ENCODE measurements at regions not wholly inside any gene's neighbourhood (a gene's known extent, or its start where the extent isn't known, plus 50 kb on each side); places are given as distances from the start of the nearest gene placed in this dataset.

DNA sequence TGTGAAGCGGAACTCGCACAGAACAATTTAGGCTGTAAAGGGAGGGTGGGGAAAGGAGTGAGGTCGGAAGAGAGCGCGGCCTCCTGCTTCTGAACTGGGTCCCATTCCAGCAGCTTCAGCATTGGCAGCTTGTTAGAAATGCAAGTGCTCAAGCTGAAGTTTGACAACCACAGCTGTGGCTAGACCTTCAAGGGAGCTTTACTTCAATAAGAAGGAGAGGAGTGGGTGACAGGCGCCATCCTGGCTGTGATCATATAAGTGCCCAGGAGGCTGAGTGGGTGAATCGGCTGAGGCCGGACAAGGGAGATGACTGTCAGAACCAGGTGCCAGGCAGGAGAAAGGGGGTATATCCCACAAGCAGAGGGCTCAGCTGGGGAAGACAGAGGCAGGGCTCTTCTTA, 622.5 kb downstream of the GALR1 start:
- H3K4me1 Mint-ChIP-seq: no peaks in the 10 kb centered on the region
- TF ChIP-seq, protein P1, sequence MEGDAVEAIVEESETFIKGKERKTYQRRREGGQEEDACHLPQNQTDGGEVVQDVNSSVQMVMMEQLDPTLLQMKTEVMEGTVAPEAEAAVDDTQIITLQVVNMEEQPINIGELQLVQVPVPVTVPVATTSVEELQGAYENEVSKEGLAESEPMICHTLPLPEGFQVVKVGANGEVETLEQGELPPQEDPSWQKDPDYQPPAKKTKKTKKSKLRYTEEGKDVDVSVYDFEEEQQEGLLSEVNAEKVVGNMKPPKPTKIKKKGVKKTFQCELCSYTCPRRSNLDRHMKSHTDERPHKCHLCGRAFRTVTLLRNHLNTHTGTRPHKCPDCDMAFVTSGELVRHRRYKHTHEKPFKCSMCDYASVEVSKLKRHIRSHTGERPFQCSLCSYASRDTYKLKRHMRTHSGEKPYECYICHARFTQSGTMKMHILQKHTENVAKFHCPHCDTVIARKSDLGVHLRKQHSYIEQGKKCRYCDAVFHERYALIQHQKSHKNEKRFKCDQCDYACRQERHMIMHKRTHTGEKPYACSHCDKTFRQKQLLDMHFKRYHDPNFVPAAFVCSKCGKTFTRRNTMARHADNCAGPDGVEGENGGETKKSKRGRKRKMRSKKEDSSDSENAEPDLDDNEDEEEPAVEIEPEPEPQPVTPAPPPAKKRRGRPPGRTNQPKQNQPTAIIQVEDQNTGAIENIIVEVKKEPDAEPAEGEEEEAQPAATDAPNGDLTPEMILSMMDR (IDR thresholded peaks at IDR 0.05): no peak
- no peak overlapping the region for H3K27ac Mint-ChIP-seq
- H3K36me3 Mint-ChIP-seq (ENCODE audit: low read depth): no peaks in the 10 kb centered on the region
- peaks cover 3% of the 10 kb centered on the region for H3K9me3 Mint-ChIP-seq
- peaks cover 10% of the 10 kb centered on the region for H3K27me3 Mint-ChIP-seq (ENCODE audit: low read depth, poor library complexity)
- no peak for DNase-seq
- no peak overlapping the region for H3K4me3 Mint-ChIP-seq

DNA sequence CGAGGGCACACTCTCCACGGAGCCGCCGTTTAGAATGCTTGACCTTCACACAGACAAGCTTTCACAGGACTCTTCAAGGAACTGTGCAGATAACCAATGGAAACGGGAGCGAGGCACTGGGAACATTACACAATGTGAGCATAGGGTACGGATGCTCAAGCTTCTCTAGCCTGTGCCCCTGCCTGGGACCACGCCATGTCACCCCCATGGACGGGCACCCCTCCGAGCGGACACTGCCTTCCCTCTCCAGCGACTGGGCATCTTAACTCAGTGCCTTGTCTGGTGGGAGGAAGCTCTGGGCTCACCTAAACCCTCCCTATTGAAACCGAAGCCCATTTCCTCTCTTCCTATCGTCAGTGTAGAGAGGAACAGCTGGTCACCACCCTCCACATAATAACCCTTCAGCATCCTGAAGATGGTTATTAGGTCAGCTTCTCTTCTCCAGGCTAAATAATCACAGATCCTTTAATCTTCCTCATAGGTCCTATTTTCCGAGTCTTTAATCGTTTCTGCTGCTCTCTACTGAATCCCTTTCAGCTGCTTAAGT, 626.7 kb downstream of the GALR1 start:
- Mint-ChIP-seq H3K36me3 (ENCODE audit: low read depth) (no peaks in the 10 kb centered on the region), H3K27me3 (ENCODE audit: low read depth, poor library complexity) (peaks cover 13% of the 10 kb centered on the region), H3K27ac (no peak overlapping the region), H3K4me3 (no peak overlapping the region), H3K9me3 (no peaks in the 10 kb centered on the region), H3K4me1 (no peaks in the 10 kb centered on the region)
- no peak for DNase-seq
- TF ChIP-seq, protein P1 (IDR thresholded peaks at IDR 0.05): no peak

DNA sequence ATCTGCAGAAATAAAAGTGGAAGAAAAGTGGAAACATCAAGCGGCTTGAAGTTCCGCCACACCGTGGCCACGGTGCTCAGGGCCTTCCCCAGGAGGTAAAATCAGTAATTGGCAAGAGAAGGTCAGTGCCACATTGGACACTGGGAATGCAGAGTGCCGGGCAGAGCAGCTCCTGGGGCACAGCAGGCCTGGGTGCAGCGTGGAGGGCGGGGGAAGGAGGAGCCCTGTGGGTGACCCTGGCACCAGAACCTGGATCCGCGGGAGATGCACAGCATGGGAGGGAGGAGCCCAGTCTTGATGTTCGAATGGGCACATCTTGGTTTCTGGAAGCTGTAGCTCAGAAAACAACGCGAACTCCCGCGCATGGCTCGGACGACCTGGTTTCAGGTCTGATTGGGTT, 630.2 kb downstream of the GALR1 start:
- H3K36me3 Mint-ChIP-seq (ENCODE audit: low read depth): no peaks in the 10 kb centered on the region
- no peak overlapping the region for H3K4me3 Mint-ChIP-seq
- peaks cover 13% of the 10 kb centered on the region for H3K27me3 Mint-ChIP-seq (ENCODE audit: low read depth, poor library complexity)
- H3K9me3 Mint-ChIP-seq: peaks cover 12% of the 10 kb centered on the region
- peak overlapping the region; percentile 57 for H3K27ac Mint-ChIP-seq
- no peaks in the 10 kb centered on the region for H3K4me1 Mint-ChIP-seq
- no peak for DNase-seq
- TF ChIP-seq, protein P1 (IDR thresholded peaks at IDR 0.05): no peak

DNA sequence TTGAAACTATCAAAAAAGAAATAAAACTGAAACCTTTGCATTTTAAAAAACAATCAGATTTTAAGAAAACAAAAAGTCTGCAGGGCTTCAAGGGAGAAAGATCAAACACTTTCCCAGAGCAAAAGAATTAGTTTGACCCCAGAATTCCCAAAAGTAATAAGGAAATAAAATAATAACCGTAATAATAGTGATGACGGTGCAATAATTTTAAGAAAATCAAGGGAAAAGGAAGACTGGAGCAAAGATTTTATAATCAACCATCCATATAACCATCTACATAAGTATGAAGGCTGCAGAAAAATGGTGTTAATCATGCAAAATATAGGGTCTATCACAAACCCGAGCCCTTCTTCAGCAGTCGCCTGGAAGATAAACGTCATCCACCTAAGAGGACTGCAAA, 634.8 kb downstream of the GALR1 start:
- Mint-ChIP-seq H3K4me1 (no peaks in the 10 kb centered on the region), H3K27me3 (ENCODE audit: low read depth, poor library complexity) (no peaks in the 10 kb centered on the region), H3K4me3 (no peak overlapping the region), H3K27ac (no peak overlapping the region), H3K36me3 (ENCODE audit: low read depth) (no peaks in the 10 kb centered on the region), H3K9me3 (peaks cover 13% of the 10 kb centered on the region)
- TF ChIP-seq, protein P1 (IDR thresholded peaks at IDR 0.05): no peak
- DNase-seq: no peak

DNA sequence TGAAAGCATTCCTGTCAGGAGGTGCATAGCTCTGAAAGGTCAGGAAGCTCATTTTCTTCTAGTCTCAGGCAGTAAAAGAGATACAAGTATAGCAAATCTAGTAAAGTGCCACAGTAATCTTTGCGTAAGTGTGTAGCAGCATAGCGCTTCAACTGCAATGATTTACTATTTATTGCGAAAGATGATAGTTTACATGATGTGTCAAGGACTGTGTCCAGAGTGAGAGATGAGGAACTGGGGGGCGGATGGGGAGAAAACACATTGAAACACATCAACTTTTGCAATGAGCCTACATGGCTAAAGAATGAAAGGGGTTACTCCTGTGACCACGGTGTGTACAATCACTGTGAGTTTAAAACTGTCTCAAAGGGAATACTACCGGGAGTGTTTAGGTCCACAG, 644.4 kb downstream of the GALR1 start:
- Mint-ChIP-seq H3K27me3 (ENCODE audit: low read depth, poor library complexity) (peaks cover 17% of the 10 kb centered on the region), H3K9me3 (peaks cover 14% of the 10 kb centered on the region), H3K27ac (no peak overlapping the region), H3K36me3 (ENCODE audit: low read depth) (no peaks in the 10 kb centered on the region), H3K4me1 (peaks cover 6% of the 10 kb centered on the region), H3K4me3 (no peak overlapping the region)
- TF ChIP-seq, protein P1 (IDR thresholded peaks at IDR 0.05): no peak
- no peak for DNase-seq

DNA sequence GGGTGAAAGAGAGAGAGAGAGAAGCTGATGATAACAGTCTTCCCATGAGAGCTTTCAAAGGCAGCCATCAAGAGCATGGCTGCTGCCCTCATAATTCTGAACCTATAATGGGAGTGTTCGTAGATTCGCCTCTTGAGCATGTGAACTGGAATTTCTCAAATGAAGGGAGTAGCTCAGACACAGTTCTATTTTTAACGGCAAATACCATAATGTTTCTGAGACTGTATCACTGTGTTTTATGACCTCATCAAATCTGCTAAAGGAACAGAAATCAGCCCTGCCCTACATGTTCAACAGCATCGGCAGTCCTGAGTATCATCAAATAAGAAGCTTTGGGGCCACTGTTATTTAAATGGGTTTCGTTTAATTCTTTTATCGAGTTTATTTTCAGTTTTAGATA, 645.6 kb downstream of the GALR1 start:
- no peak for DNase-seq
- TF ChIP-seq, protein P1 (IDR thresholded peaks at IDR 0.05): no peak
- no peak overlapping the region for H3K27ac Mint-ChIP-seq
- H3K27me3 Mint-ChIP-seq (ENCODE audit: low read depth, poor library complexity): peaks cover 17% of the 10 kb centered on the region
- H3K4me1 Mint-ChIP-seq: peaks cover 10% of the 10 kb centered on the region
- no peaks in the 10 kb centered on the region for H3K36me3 Mint-ChIP-seq (ENCODE audit: low read depth)
- H3K9me3 Mint-ChIP-seq: peaks cover 10% of the 10 kb centered on the region
- H3K4me3 Mint-ChIP-seq: no peak overlapping the region
